SK-N-SH (cell line): ENCODE measurements at regions not wholly inside any gene's neighbourhood (a gene's known extent, or its start where the extent isn't known, plus 50 kb on each side); places are given as distances from the start of the nearest gene placed in this dataset.

Experiments
- CTCF ChIA-PET: fragments of 300-600, 350-600 bp; formaldehyde crosslinking; extraction: SDS; loops from one replicate; lab custom pipeline; 2021; lab: Yijun Ruan, JAX
- POLR2A ChIA-PET: fragments of 350-600 bp; sonication (Branson Sonifier 250); formaldehyde crosslinking; extraction: SDS; loops from one replicate; lab custom pipeline; 2020; ENCODE audit warnings: antibody characterized with exemption, inconsistent platforms; lab: Yijun Ruan, JAX
- DNase-seq: peaks from one replicate; pipeline ENCODE4 v3.0.0; 2012
- H2AFZ ChIP-seq: fragments of 200-600 bp; sonication (generic); 2 replicates; pipeline ENCODE4 v1.8.1; 2016; ENCODE audit warnings: antibody characterized with exemption, mild to moderate bottlenecking, low read depth
- H3F3A ChIP-seq: fragments of 200-600 bp; sonication (generic); replicated peaks from 2 replicates; pipeline ENCODE3; 2016; ENCODE audit warnings: antibody characterized with exemption, mild to moderate bottlenecking; ENCODE audit not compliant: insufficient read depth
- H3K27ac ChIP-seq, 2 experiments: fragments of 200-500 bp in 1 of 2; fragments of 200-600 bp in 1 of 2; sonication (Bioruptor generic) in 1 of 2; sonication (generic), shearing (Covaris generic) in 1 of 2; 2 replicates each; pipeline versions ENCODE4 v1.5.1 to v1.6.1; 2014 to 2016; ENCODE audit warnings: low read depth in 2 of 2, inconsistent platforms in 1 of 2, low read length in 1 of 2, mild to moderate bottlenecking in 1 of 2, mixed read lengths in 1 of 2
- H3K27me3 ChIP-seq: fragments of 200-600 bp; sonication (generic), shearing (Covaris generic); 2 replicates; pipeline ENCODE4 v1.6.1; 2016; ENCODE audit warnings: mixed run types; ENCODE audit not compliant: insufficient read depth
- H3K36me3 ChIP-seq, 2 experiments: fragments of 200-500 bp in 1 of 2; fragments of 200-600 bp in 1 of 2; sonication (Bioruptor generic) in 1 of 2; sonication (generic) in 1 of 2; replicated peaks in 1 of 2; 2 replicates each; pipeline versions ENCODE3 to v1.5.1; 2014 to 2016; ENCODE audit warnings: low read length in 1 of 2, mild to moderate bottlenecking in 1 of 2; ENCODE audit not compliant: insufficient read depth in 2 of 2, control insufficient read depth in 1 of 2
- H3K4me1 ChIP-seq, 2 experiments: fragments of 200-500 bp in 1 of 2; fragments of 200-600 bp in 1 of 2; sonication (Bioruptor generic) in 1 of 2; sonication (generic), shearing (Covaris generic) in 1 of 2; 2 replicates each; pipeline versions ENCODE4 v1.5.1 to v1.6.1; 2014 to 2016; ENCODE audit warnings: low read depth in 1 of 2, low read length in 1 of 2, mixed run types in 1 of 2; ENCODE audit not compliant: insufficient read depth in 2 of 2, control insufficient read depth in 1 of 2
- H3K4me2 ChIP-seq: fragments of 200-600 bp; sonication (generic), shearing (Covaris generic); 2 replicates; pipeline ENCODE4 v1.6.1; 2017; ENCODE audit warnings: mixed run types
- H3K4me3 ChIP-seq, 2 experiments: fragments of 200-500 bp in 1 of 2; fragments of 200-600 bp in 1 of 2; sonication (Bioruptor generic) in 1 of 2; sonication (generic), shearing (Covaris generic) in 1 of 2; 2 replicates each; pipeline versions ENCODE4 v1.5.1 to v1.8.1; 2014 to 2016; ENCODE audit warnings: low read depth in 2 of 2, inconsistent platforms in 1 of 2, low read length in 1 of 2, mild to moderate bottlenecking in 1 of 2, mixed read lengths in 1 of 2, moderate library complexity in 1 of 2
- H3K79me2 ChIP-seq: fragments of 200-600 bp; sonication (generic); 2 replicates; pipeline ENCODE4 v1.8.1; 2017; ENCODE audit warnings: mild to moderate bottlenecking; ENCODE audit not compliant: insufficient read depth
- H3K9ac ChIP-seq: fragments of 200-600 bp; sonication (generic); 2 replicates; pipeline ENCODE4 v1.6.1; 2017; ENCODE audit warnings: mixed run types
- H3K9me2 ChIP-seq: fragments of 200-600 bp; sonication (generic); 2 replicates; pipeline ENCODE4 v1.6.1; 2017; ENCODE audit warnings: mixed run types
- H3K9me3 ChIP-seq: fragments of 200-600 bp; sonication (generic); 2 replicates; pipeline ENCODE4 v1.6.1; 2017; ENCODE audit warnings: mixed run types, mild to moderate bottlenecking, moderate library complexity
- H4K20me1 ChIP-seq: fragments of 200-600 bp; sonication (generic); 2 replicates; pipeline ENCODE4 v1.6.1; 2017; ENCODE audit warnings: mild to moderate bottlenecking, mixed run types; ENCODE audit not compliant: insufficient read depth
- CHD2 ChIP-seq: fragments of 150-350 bp; IDR thresholded peaks from 2 replicates; pipeline ENCODE4 v1.6.1; 2018; ENCODE audit warnings: low read length; ENCODE audit not compliant: partially characterized antibody
- CTCF ChIP-seq: fragments of 200-600 bp; sonication (generic); IDR thresholded peaks from 2 replicates; pipeline ENCODE4 v1.6.1; 2017; ENCODE audit warnings: antibody characterized with exemption, mild to moderate bottlenecking, moderate library complexity
- ELF1 ChIP-seq: IDR thresholded peaks from 2 replicates; pipeline ENCODE4 v1.4.0; 2012
- EP300 ChIP-seq, 2 experiments: IDR thresholded peaks; 2 replicates each; pipeline versions ENCODE4 v1.4.0 to v1.6.1; 2012; ENCODE audit warnings: borderline replicate concordance in 1 of 2, low read depth in 1 of 2, low read length in 1 of 2
- EZH2phosphoT487 ChIP-seq: fragments of 200-600 bp; sonication (generic); IDR thresholded peaks from 2 replicates; pipeline ENCODE4 v1.6.1; 2017; ENCODE audit warnings: low read depth, mixed run types, mild to moderate bottlenecking, antibody characterized with exemption, moderate library complexity, borderline replicate concordance
- FOXJ3 ChIP-seq: sonication (generic); formaldehyde crosslinking; IDR thresholded peaks from 2 replicates; pipeline ENCODE4 v1.5.1; 2020; ENCODE audit warnings: mild to moderate bottlenecking, missing genetic modification reagents
- GABPA ChIP-seq: IDR thresholded peaks from 2 replicates; pipeline ENCODE4 v1.4.0; 2012; ENCODE audit warnings: low read depth, mild to moderate bottlenecking
- GATA2 ChIP-seq: sonication (generic); formaldehyde crosslinking; IDR thresholded peaks from 2 replicates; pipeline ENCODE4 v1.5.0; 2020; ENCODE audit warnings: mild to moderate bottlenecking, missing genetic modification reagents
- MAX ChIP-seq: IDR thresholded peaks from 2 replicates; pipeline ENCODE4 v1.4.0; 2012; ENCODE audit warnings: low read depth
- MEF2A ChIP-seq: IDR thresholded peaks from 2 replicates; pipeline ENCODE4 v1.4.0; 2012; ENCODE audit warnings: low read depth, borderline replicate concordance
- MXI1 ChIP-seq: IDR thresholded peaks from 2 replicates; pipeline ENCODE4 v1.6.1; 2012; ENCODE audit warnings: mild to moderate bottlenecking, low read depth, low read length, improper control_type of control experiment
- NFIC ChIP-seq: IDR thresholded peaks from 2 replicates; pipeline ENCODE4 v1.4.0; 2012; ENCODE audit warnings: borderline replicate concordance
- NRF1 ChIP-seq: IDR thresholded peaks from 2 replicates; pipeline ENCODE4 v1.6.1; 2012; ENCODE audit warnings: low read depth, mild to moderate bottlenecking, low read length
- RAD21 ChIP-seq: IDR thresholded peaks from 2 replicates; pipeline ENCODE4 v1.6.1; 2012; ENCODE audit warnings: mild to moderate bottlenecking, low read length
- RCOR1 ChIP-seq: fragments of 150-350 bp; IDR thresholded peaks from 2 replicates; pipeline ENCODE4 v1.6.1; 2017; ENCODE audit warnings: antibody characterized with exemption, low read length
- REST ChIP-seq: IDR thresholded peaks from 2 replicates; pipeline ENCODE4 v1.6.1; 2012; ENCODE audit warnings: mild to moderate bottlenecking, low read depth, low read length, moderate library complexity
- RXRA ChIP-seq: IDR thresholded peaks from 2 replicates; pipeline ENCODE4 v1.4.0; 2012; ENCODE audit warnings: low read depth, mild to moderate bottlenecking, borderline replicate concordance
- SIN3A ChIP-seq: IDR thresholded peaks from 2 replicates; pipeline ENCODE4 v1.6.1; 2012; ENCODE audit warnings: low read depth, mild to moderate bottlenecking, low read length, moderate library complexity, borderline replicate concordance
- SMC3 ChIP-seq: IDR thresholded peaks from 2 replicates; pipeline ENCODE4 v1.6.1; 2012; ENCODE audit warnings: low read depth, low read length, improper control_type of control experiment
- TAF1 ChIP-seq: IDR thresholded peaks from 2 replicates; pipeline ENCODE4 v1.6.1; 2012; ENCODE audit warnings: low read depth, mild to moderate bottlenecking, low read length, moderate library complexity, borderline replicate concordance
- TCF12 ChIP-seq: IDR thresholded peaks from 2 replicates; pipeline ENCODE4 v1.4.0; 2012
- YY1 ChIP-seq: IDR thresholded peaks from 2 replicates; pipeline ENCODE4 v1.4.0; 2012; ENCODE audit warnings: low read depth, mild to moderate bottlenecking
- WGBS: methylation state at CpG from one replicate; pipeline ENCODE4 v1.1.6; 2017; ENCODE audit warnings: low lambda C conversion rate; 5-methylcytosine and 5-hydroxymethylcytosine counted together
- TF ChIP-seq, protein P1 (sequence below): IDR thresholded peaks from 2 replicates; pipeline ENCODE4 v1.4.0; 2012; ENCODE audit warnings: low read depth, borderline replicate concordance
- TF ChIP-seq, protein P2 (sequence below): fragments of 150-350 bp; IDR thresholded peaks from 2 replicates; pipeline ENCODE4 v1.6.1; 2016; ENCODE audit warnings: mild to moderate bottlenecking, low read depth, low read length
- TF ChIP-seq, protein P3 (sequence below): IDR thresholded peaks from 2 replicates; pipeline ENCODE4; 2012

DNA sequence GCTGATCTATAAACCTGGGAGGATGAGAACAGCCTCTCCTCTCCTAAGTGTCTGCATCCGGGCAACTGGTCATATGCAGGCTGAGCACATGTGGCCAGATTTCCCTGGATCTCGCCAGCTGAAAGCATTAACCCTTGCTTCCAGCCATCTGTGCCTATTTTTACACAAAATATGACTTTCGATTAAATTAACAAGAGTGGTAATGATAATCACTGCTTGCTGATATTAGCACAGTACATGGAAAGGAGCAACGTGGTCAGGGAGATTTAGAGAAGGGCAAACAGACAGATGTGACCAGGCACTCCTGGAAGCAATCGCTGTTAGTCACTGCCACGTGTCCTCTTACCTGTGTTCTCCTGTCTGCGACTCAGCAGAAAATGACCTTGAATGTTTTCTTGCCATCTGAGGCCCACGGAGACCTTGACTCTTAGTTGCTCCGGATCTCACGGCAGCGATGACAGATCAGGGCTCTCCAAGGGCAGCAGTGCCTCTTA is 59.5 kb upstream of the NPTX2 start:
- H3K9me3 ChIP-seq = 0 out of 2 replicates have a peak, but pooled peaks cover 7% of the 10 kb centered on the region
- no peak overlapping the region for H3K4me3 ChIP-seq
- no peak overlapping the region for H3K9ac ChIP-seq
- H3F3A ChIP-seq = no peaks in the 10 kb centered on the region
- no peaks in the 10 kb centered on the region for H3K36me3 ChIP-seq
- peak; percentile 69 for DNase-seq
- no peaks in the 10 kb centered on the region for H3K27me3 ChIP-seq
- no peak overlapping the region for H3K4me2 ChIP-seq
- no peaks in the 10 kb centered on the region for H3K79me2 ChIP-seq
- H2AFZ ChIP-seq = no peak overlapping the region
- TF ChIP-seq, protein P1, sequence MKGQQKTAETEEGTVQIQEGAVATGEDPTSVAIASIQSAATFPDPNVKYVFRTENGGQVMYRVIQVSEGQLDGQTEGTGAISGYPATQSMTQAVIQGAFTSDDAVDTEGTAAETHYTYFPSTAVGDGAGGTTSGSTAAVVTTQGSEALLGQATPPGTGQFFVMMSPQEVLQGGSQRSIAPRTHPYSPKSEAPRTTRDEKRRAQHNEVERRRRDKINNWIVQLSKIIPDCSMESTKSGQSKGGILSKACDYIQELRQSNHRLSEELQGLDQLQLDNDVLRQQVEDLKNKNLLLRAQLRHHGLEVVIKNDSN = no peak
- TF ChIP-seq MXI1 (peak; percentile 89), CHD2 (peak; percentile 60), YY1 (no peak), NRF1 (no peak), MAX (no peak), ELF1 (no peak), SIN3A (no peak), TCF12 (no peak), EZH2phosphoT487 (no peak), TAF1 (no peak), FOXJ3 (CRISPR knock-in tag) (no peak), GABPA (no peak), MEF2A (no peak), NFIC (no peak), GATA2 (CRISPR knock-in tag) (no peak), CTCF (no peak), RCOR1 (peak; percentile 90), REST (no peak), RAD21 (peak; percentile 19; the same call in 1 of the 2 replicates), SMC3 (no peak), EP300 (IDR thresholded peaks at IDR 0.05; ENCODE audit: borderline replicate concordance in 1 of 2, low read depth in 1 of 2, low read length in 1 of 2) (peak in 1 of 2 experiments; percentile 91; a peak in 2 of 4 replicates), RXRA (no peak)
- TF ChIP-seq, protein P2, sequence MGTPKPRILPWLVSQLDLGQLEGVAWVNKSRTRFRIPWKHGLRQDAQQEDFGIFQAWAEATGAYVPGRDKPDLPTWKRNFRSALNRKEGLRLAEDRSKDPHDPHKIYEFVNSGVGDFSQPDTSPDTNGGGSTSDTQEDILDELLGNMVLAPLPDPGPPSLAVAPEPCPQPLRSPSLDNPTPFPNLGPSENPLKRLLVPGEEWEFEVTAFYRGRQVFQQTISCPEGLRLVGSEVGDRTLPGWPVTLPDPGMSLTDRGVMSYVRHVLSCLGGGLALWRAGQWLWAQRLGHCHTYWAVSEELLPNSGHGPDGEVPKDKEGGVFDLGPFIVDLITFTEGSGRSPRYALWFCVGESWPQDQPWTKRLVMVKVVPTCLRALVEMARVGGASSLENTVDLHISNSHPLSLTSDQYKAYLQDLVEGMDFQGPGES = no peak
- TF ChIP-seq, protein P3, sequence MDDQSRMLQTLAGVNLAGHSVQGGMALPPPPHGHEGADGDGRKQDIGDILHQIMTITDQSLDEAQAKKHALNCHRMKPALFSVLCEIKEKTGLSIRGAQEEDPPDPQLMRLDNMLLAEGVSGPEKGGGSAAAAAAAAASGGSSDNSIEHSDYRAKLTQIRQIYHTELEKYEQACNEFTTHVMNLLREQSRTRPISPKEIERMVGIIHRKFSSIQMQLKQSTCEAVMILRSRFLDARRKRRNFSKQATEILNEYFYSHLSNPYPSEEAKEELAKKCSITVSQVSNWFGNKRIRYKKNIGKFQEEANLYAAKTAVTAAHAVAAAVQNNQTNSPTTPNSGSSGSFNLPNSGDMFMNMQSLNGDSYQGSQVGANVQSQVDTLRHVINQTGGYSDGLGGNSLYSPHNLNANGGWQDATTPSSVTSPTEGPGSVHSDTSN = no peak
- H3K4me1 ChIP-seq = peaks cover 0 to 43% of the 10 kb centered on the region in 2 experiments; a peak in 1 of 4 replicates
- CTCF ChIA-PET = interaction anchor here (1.2 kb wide), 1 partner anchor 188 kb away, joined by 3 read pairs; no protein-coding TSS in a partner anchor
- H3K9me2 ChIP-seq = no peaks in the 10 kb centered on the region
- POLR2A ChIA-PET = interaction anchor here (3.0 kb wide), 1 partner anchor 60 kb away, joined by 15 read pairs; the partner anchor contains the start of gene NPTX2
- peak overlapping the region in 1 of 2 experiments; percentile 85; a peak in 2 of 4 replicates for H3K27ac ChIP-seq
- H4K20me1 ChIP-seq = no peaks in the 10 kb centered on the region
- WGBS = 35% methylated on average over 11 of the region's 11 CpGs
